Activated CD4-positive, CD25-positive, alpha-beta regulatory T cell treated with anti-CD3 and anti-CD28 coated beads, Interleukin-2, amount 50 U/mL, for 24 hours (primary cell): ENCODE measurements at regions not wholly inside any gene's neighbourhood (a gene's known extent, or its start where the extent isn't known, plus 50 kb on each side); places are given as distances from the start of the nearest gene placed in this dataset.

ENCODE experiments used
- ATAC-seq, 2 donors: fragments of 150-1000 bp; cut with Tn5 transposase; one replicate each; pipeline ENCODE4 v1.10.0; 2021; ENCODE audit warnings: mild to moderate bottlenecking in 1 of 2, moderate library complexity in 1 of 2

DNA sequence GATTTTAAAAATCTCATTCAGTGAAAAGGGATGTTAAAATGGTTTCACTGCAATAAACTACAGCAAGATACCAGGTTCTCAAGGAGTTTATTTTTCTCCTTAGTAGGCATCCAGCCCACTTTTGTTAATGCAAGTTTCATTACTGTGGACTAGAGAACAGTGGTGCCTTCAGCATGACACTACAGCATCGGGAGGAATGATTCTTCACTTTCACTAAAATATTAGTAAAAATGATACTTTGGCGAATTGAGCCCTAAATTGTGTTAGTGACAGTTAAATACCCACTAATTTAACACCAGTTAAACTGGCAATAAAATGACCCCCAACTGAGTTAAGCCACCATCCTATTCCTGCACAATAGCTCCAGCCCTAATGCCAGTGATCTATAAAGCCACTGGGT, 152.2 kb upstream of the MPDZ start:
- no peak for ATAC-seq

DNA sequence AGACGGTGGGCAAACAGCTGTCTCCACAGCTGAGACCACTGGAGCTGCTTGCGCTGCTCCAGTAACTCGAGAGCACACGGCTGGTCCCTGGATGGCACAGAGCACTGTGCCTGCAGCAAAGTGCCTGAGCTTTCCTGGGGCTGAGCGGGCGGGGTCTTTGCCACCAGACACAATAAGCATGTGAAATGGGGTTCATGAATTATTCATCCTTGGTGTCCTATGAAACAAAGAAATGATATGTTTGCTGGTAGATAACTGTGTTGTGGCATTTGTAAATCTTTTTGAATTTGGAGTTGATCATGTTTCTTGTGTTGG, 151.7 kb upstream of the MPDZ start:
- no peak for ATAC-seq

DNA sequence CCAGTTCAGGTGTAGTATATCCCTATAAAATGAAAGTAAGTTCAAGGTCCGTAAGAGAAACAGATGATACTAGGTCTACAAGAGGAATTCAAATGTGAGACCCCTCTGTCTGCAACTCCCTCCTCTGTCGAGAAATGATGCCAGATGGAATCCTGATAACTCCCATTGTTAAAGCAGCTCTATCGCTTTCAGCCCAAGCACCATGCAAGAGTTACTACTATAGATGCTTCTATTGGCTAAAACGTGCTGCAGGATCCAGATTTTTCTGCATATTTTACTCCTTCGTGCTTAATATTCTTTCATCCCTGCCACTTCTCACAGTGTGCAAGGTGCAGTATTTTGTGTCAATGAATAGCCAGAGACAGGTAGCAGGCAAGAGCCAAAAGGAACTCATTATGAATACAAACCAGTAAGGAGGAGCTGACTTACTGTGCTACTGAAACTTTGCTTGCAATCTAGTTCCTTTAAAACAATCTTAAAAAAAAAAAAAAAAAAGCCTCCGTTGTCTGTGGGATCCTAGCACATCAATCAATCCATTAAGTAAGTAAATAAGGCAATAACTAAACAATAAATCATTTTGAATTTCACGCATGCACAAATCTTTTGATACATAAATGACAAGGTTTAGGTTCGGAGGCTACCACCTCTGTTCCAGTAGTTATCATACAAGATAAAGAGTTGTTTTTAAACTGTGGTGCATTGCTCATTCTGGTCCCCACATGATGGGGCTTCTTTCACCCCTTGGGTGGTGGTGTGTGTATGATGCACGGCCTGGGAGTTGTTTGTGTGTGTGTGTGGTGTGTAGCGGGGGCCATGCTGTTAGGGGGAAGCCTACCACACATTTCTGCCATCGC, 151.1 kb upstream of the MPDZ start:
- ATAC-seq, result no peak

DNA sequence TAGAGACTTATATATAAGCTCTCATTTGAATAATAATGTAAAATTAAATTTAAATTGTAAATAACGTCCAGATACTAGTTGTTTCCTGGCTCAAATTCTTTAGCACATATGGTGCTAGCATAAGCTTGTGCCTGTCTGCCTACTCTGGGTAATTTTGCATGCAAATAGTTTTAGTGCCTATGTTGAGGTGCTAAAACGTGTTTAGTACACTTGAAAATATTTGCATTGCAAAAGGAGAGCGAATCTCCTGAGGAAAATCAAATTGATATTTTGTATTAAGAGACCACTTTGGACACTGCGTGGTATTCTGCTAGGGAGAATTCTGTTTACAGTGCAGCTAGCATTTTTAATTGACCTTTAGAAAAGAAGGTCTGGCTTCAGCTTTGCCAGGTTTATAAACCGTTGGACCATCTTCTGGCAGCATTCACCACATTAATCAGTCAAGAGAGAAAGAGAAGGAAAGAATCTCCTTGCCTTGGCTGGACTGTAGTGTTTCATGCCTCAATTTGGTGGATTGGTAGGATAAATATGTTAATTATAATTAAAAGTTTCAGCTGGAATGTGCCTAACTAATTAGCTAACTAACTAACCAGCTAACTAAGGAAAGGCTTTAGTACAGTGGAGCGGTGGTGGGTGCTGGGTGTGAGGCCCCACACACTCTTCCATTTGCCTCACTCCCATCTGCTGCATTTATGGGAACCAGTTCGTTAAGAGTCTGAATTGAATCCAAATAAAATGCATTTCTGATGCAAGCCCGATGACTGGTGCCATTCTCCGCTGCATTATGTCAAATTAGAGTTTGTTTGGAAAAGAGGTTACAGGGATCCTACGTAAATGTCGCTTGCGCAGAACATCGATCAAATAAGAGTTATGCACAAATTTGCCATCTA, 150.1 kb upstream of the MPDZ start:
- no peak for ATAC-seq

DNA sequence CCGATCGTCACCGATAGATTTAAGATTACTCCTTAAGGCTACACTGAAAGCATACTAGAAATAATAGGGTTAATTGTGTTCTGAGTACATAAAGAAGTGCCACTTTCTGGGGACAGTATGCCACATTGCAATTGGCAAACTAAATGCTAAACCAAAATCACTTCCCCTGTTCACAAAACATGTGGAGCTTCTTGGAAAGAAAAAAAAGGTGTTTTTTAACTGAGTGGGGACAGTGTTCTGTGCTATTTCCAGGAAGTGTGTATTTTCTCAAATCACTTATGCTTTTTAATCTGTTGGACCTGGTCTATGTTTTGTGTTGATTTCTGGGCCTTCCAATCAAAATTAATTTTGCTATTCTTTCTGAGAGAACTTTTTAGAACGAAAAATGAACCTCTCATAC, 149.3 kb upstream of the MPDZ start:
- no peak for ATAC-seq

DNA sequence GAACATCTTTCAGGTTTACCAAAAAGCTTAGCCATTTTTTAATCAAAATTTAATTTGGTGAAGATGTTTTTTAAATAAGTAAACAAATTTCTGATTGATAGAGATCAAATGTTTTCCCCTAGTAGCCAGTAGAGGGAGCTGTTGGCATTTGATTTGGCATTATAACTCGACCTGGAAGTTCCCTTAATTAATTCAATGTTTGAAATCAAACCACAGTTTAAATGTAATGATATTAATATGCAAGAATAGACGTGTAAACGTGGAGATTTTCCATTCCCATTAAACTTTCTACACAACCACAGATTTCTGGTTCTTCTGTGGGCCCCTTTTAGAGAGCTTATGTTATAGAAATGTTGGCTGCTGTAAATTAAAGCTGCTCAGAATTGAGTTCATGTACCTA, 148.1 kb upstream of the MPDZ start:
- no peak for ATAC-seq

DNA sequence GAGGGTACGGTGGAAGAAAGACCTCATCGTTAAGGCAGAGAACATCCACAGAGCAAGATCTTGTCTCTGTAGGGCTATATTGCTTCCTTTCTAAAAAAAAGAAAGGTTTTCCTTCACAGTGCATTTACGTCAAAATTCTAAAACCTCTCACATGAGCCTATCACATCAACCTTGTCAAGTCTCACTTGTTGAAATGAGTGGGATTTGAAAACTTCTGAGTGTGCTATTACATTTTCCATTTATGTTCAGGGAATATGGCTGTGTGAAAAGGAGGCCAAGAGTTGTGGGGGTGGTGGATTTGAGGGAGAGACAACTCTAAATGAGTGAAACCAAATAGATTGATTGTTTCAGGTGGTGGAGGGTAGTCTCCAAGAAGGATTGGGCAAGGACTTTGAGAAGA, 147.1 kb upstream of the MPDZ start:
- no peak for ATAC-seq

DNA sequence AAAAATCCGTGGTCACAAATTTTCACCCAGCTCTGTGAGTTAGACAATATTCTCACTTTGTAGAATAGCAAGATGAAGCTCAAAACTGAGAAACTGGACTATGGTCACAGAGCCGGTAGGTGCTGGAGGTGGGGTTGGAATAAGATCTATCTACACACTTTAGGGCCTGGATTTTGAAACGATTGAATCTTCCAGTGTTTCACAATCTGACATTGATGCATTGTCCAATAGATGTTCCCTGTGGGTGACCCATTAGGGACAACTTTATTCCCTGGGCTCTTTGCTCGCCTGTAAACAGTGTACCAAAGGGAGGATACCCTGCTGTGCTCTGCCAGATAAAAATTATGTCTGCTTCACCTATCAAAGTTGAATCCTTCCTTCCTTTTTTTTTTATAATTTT, 145.4 kb upstream of the MPDZ start:
- no peak for ATAC-seq

DNA sequence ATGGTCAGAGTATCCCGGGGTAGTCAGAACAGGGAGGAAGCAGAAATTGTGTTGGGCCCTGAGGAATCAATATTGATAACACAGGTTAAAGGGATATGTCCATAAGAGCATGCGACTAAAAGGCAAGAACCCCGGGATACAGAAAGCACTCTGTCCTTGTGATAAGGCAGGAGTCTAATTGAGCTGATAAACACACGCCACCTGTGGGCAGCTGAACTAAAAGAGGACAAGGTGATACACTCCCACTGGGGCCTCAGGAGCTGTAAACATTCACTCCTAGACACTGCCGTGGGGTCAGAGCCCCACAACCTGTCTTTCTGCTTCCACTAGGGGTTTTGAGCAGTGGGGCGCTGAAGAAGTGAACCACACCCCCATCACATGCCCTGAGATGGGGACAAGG, 144.7 kb upstream of the MPDZ start:
- ATAC-seq, result no peak

DNA sequence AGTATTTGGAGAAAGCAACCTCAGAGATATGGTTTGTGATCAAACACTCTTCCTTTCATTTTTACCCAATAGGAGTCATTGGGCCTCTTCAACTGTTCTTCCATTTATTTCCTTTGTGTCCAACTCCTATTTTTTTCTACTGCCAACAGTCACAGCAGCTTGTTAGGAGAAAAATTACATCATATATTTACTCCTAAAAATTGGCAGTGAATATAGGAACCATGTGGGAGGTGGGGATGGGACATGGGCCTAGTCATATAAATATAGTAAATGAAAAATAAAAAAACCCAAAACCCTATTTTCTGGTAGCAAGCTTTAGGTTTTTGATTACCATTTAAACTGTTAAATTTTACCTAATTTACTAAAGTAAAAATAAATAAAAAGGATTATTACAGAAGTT, 134.9 kb upstream of the MPDZ start:
- ATAC-seq, result no peak

DNA sequence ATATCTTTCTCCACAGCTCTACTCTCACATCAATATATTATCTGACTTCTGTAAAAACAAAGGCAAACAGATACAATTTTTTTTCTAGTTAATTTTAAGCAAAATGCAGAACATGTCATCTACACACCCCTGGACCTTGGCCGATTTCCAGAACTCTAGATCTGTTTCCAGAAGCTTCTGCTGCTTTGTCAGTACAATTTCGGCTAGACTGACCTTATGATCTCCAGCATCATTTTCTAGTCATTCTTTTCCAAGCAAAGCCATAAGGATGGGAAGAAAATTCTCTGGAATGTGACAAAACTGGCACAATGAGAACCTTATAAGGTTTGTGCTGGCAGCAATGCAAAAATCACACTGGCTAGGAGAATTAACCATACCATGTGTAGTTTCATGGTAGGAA, 132.8 kb upstream of the MPDZ start:
- ATAC-seq, result no peak

DNA sequence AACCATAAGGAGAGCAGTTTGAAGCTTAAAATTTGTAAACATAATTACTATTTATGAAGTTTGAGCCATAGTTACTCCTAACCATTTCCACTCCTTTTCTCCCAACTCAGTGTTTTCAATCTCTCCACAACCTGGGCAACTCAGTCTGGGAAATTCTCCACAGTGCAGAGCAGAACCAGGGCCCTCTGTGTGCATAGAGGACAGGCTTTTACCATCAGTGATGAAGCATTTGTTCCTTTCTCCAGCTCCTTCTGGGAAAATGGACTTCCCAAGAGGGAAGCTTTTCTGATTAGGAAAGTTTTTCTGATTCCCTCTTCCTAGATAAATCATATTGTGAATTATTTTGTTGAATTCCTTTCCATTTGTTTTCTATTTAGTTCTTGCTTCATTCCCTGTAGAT, 132.3 kb upstream of the MPDZ start:
- ATAC-seq, result no peak

DNA sequence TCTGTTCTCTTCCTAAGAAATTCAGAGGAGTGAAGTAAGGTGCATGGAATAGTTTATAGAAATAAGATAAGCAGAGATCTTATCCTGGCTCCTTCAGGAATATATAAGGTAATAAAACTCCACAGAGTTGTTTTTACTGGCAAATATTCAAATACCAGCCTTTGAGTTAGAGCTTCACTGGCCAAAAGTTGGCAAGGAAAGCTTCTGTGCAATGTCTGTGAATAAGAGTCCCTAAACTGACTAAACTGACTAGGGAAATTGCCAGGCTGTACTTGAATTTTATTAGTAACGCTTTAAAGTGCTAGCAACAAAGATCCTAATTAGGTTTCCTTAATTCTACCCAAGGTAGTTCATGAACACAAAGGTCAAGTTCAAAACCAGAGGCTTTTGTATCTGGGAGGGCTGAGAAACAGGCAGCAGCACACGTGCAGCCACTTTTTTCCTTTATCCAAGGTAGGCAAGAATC, 131.1 kb upstream of the MPDZ start:
- no peak for ATAC-seq

DNA sequence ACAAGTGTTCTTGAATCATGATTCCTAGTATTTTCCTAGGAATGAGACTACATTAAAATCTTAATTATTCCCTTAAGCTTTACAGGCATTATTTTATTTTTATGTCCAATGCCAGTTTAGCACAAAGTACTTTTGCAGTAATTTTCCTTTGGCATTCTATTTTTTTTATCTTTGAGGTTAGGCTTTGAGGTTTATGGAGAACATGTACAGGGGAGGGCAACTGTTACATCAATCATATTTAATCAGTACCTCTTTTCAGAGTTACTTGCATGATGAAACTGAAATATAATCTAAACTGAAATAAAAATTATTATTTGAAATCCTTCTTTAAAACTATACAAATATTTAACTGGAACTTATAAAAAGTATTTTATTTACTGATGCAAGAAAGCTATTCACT, 118.2 kb upstream of the MPDZ start:
- no peak for ATAC-seq

DNA sequence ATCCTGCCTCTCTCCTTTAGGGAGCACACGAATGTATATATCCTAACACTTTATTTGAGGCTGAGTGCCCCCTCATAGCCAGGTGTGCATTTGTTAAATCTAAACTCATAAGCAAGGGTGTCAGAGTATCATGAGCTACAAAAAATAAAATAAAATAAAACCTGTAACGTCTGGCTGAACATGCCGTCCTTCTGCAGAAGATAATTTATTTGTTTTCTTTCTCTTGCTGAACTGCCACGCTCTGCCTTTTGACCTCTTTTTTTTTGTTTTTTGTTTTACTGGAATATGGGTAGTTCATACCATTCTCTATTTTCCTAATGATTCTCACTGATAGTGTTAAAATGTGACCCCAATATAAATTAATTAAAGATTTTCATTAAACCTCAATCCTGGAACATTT, 117.7 kb upstream of the MPDZ start:
- ATAC-seq, result no peak

DNA sequence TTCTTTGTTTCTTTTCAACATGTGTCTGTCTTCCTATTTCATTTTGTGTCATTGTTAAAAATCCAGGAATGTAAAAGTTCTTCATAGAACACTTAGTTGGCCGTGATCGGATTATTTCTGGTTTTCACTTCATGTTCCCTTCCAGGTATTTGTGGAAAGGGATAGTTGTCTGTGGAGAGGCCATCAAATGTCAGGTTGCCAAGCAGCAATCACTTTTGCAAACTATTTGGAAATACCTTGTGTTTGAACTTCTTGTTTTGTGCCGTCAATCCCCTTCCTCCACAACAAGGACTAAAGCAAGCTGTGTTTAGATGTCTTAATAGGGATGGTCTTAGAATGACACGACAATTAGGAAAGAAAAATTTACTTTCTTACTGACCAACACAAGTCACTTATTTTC, 116.9 kb upstream of the MPDZ start:
- no peak for ATAC-seq

DNA sequence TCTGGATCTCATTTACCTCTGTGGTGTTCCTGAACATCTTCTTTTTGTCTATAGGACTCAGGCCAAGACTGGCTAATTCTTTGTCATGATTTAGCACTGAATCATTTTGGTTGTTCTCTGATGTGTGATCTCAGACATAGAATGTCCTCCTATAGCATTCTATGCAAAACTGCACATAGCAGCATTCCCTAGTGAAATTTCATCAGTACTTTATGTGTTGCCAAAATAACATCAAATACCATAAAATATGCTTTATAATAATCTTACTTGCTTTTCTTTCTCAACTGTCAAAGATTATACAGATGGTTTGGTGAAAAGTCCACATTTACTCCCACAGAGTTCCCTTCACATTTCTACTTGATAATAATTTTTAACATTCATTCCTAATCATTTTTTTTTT, 115.7 kb upstream of the MPDZ start:
- ATAC-seq, result no peak

DNA sequence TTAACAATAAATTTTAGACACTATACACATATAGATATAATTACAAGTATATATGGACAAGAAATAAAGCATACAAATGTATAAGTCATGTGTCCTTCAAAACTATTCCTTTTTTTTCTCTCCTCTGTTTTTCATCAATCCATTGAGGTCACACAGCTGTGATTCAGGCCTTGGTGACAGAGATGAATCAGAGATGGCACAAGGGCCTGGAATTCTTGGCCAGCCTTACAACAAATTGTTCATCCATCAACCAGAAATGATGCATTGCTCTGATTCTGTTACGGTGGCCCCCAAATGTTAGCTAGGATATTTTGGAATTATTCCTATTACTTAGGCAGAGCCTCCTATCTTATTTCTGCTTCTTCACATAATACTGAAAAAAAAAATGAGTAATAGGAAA, 108.7 kb upstream of the MPDZ start:
- no peak for ATAC-seq

DNA sequence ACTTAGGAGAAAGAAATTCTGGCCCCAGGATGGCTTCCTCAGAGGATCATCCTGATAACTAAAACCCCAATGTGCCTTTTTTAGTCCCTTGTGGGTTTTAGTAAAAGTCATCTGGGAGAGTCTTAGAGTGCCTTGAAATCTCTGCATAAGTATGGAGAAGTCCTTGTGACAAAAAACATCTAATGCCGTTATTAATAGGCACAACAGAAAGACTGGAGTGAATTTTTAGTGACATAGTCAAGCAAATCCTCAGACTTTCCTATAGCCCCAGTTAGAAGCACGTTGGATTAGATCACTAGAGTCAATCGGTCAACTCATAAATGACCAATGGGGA, 108.2 kb upstream of the MPDZ start:
- no peak for ATAC-seq

DNA sequence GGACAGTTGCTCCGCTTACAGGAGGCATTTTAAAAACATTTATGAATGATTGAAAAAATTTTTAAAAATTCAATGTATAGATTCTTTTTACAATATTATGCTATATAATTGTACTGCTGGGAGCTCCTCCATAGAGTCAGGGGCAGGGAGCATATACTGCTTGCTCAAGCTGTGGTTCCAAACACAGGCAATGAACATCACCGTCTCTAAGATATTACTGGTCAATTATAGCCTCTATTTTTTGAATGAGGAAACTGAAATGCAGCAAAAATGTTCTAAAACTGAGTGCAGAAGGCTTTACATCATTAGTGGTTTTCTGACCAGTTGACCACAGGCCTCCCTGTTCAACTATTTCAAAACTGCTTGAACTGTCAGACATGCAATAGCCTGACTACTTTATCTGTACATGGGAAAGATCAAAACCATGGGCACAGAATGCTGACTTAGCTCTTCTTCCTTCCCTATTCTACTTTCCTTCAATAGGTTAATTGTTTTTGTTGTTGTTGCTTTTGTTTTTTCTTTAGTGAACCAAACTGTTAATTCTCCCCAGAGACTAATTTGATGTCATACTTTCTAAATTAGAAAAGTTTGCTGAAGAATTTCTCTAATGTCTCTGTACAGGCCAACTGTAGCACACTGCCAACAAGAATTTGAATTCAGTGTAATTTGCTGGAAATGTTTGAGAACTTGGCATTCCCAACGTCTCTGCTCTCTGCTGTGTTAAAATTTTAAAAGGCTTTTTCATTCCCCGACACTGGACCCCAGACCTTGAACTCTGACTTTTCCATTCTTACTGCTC, 107.6 kb upstream of the MPDZ start:
- no peak for ATAC-seq

DNA sequence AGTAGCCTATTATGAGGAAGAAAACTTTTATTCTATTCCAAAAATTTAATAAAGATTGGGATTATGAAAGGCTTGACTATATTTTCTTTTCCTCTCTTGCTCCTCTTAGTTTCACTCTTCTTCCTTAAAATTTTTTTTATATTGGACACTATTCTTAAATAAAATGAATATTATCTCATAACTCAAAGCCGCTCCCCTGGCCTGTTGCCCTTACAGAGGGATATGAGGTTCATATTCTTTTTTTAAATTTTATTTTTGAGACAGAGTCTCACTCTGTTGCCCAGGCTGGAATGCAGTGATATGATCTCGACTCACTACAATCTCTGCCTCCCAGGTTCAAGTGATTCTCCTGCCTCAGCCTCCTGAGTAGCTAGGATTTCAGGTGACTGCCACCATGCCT, 106.8 kb upstream of the MPDZ start:
- ATAC-seq, result no peak

DNA sequence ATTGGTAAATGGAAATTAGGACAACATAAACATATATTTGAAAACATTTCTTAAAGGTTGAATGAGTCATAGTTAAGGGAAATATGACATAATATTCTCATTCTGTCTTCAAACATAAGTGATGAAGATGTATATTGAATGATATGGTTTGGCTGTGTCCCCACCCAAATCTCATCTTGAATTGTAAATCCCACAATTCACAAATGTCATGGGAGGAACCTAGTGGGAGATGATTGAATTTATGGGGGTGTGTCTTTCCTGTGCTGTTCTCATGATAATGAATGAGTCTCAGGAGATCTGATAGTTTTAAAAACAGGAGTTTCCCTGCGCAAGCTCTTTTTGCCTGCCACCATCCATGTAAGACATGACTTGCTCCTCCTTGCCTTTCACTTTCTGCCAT, 104.4 kb upstream of the MPDZ start:
- no peak for ATAC-seq

DNA sequence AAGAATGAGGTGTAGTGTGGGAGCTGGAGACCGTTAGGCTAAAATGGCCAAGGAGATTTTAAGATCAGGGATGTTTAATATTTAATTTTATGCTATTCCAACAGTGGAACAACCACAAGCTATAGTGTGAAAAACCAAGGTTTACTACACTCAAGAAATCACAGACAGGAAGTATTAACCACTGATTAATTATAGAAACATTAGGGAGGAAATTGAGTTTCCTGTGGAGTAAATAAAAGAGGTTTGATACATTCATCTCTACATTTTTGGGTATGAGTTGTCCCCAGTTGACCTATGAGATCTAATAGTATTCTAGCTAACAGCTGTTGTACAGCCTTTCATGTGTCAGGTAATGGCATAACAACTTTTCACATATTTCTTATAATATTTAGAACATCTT, 103.7 kb upstream of the MPDZ start:
- no peak for ATAC-seq

DNA sequence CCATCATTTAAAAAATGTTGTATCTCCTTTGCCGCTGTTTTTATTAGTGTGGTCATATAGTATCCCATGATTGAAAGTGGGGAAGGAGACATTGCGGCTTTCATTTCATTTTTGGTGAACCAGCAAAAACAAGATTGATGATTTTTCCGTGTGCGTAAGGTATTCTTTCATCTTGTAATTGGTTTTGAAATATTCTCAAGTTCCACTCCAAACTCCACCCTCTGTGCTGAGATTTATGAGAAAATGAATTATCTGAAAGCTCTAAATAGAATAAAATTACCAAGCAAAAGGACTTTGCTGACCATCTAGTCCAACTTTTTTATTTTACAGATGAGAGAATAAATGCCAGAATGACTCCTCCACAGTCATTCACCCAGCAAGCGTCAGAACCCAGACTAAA, 103.1 kb upstream of the MPDZ start:
- no peak for ATAC-seq
